CD4-positive, alpha-beta T cell treated with Interleukin-17A for 1 hour (primary cell): ENCODE measurements at regions not wholly inside any gene's neighbourhood (a gene's known extent, or its start where the extent isn't known, plus 50 kb on each side); places are given as distances from the start of the nearest gene placed in this dataset.
A peak's percentile ranks its signal among the peaks of the same experiment; 100 is the strongest.

Experiments
- DNase-seq: peaks from one replicate; pipeline ENCODE4 v3.0.0-alpha.2; 2020

- DNase-seq: no peak
These were observed 382.1 kb upstream of the TBL1XR1 start for GRCh38 chr3:177579419-177579818.

DNA sequence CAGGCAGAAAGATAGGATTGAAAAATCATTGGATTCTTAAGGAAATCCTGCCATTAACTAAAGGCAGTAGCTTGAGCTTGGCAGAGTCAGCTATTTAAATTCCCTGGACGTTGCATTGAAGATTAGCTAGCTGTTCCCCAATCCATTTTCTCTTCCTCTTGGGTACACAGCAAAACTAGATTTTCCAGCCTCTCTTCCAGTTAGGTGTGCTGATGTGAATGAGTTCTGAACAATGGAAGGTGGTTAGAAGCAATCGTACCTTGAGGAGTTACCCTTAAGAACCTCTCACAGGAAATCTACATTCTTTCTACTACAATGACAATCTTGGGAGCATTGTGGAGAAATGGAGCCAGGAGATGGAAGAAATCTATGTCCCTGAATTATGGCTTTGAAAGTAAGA, 383.2 kb upstream of the TBL1XR1 start:
- no peak for DNase-seq

DNA sequence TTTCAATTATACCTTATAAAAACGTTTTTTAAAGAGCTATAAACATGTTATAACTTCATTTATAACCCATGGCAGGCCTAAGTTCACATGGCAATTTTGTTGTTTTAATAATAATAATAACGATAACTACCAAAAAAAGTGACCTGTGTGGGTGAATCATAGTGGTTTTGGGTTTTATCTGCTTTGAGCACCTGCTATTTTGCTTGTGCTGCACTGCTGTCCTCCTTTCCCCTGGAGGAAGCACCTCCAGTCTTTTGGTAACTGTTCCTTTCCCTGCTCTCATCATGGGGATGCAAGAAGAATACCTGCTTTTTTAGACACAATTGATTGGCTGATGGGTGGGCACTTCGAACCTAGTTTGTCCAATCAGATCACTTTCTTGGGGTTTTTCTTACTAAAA, 388.0 kb upstream of the TBL1XR1 start:
- no peak for DNase-seq

DNA sequence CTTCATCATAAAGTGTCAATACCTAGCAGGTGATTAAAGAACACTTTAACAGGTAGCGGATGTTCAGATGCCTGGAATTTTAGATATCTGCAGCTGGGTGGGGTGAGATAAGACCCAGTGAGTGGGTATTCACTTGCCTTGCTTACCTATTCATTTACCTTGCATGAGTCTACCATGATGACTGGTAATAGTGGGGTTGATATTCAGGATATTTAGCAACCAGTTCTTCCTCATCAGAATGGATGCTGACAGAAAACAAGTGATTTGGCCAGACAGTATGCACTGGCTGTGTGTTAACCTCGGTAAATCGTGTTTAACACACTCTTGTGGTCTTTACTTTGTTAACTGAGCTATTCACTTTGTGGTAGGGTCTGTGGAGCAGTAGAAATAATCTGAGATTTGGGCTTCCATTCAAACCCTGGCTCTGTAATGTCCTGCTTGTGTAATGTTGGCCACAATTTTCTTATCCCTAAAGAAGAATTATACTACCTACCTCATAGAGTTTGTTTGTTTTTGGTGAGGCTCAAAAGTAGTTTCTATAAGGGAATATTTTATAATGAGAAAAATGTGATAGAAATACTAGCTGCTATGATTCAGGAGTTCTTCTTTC, 391.9 kb upstream of the TBL1XR1 start:
- DNase-seq: no peak

DNA sequence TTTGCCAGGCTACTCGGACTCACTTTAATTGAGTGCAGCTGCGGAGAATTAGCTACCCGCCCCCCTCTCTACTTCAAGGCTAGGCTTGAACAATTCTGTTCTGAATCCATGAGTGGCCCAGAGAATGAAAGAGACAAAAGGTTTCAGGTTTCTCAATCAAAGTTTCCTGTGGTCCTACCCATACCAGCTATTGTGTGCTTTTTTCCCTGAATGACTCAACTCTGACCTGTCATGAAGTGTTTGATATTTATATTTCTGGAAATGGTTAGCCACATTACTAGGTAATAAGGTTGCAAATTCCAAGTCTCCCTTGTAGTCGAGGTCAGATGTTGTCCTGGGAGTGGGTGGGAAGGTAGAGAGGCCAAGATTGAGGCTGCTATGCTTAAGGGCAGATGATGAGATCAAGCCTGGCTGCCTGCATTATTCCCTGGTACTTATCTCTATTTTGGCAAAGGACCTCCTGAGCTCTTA, 392.7 kb upstream of the TBL1XR1 start:
- DNase-seq: no peak

GRCh38 chr3:177590826-177591225, 393.5 kb upstream of the TBL1XR1 start:
- DNase-seq: no peak

GRCh38 chr3:177591379-177591778, 394.1 kb upstream of the TBL1XR1 start:
- peak; percentile 9 for DNase-seq

- DNase-seq: no peak
These were observed 396.8 kb upstream of the TBL1XR1 start for GRCh38 chr3:177594096-177594495.

DNA sequence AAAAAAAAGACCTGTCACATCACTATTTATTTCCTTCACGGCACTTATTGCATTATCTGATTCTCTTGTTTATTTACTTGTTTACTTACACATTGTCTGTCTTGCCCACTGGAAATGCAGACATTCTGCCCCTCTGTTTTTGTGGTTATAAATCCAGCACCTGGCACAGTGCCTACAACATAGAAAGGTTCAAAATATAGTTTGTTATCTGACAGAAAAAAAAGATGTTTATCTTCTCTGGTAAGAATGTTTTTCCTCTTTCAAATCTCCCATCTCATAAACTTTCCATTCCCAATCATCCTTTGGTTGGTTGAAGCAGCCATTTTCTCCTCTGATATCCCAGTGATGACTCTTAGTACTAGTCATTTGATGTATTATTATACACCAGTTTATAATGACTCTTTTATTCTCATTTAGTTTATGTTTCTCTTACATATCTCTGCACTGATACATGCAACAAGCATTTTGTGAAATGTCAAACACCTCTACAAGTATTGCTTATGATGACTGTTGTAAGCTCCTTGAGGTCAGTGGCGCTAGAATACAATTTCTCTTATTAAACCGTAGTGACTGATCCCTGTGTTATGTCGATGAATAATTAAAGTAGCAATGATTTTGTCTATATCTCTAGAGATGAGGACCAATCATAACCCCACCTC, 398.4 kb upstream of the TBL1XR1 start:
- no peak for DNase-seq

- DNase-seq: no peak
These were observed 399.1 kb upstream of the TBL1XR1 start for GRCh38 chr3:177596248-177596815.

DNA sequence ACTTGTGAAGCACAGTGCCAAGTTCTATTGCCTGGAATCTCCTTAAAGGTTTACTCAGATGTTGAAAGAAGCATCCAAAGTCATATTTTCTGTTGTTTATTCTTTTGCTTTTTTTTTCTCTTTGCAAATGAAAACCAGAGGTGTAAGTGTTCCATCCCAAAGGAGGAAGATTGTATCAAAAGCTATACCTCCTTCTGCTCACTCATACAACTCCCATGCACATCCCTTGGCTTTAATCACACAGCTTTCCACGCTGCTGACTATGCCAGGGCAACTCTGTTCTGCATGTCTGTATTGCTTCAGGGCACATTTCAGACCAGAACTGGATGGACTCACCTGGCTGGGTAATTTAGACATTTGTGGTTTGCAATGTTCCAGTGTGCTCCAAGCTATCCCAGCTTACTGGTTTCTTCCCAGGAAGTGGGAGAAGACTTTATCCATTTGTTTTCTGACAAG, 399.6 kb upstream of the TBL1XR1 start:
- no peak for DNase-seq

DNA sequence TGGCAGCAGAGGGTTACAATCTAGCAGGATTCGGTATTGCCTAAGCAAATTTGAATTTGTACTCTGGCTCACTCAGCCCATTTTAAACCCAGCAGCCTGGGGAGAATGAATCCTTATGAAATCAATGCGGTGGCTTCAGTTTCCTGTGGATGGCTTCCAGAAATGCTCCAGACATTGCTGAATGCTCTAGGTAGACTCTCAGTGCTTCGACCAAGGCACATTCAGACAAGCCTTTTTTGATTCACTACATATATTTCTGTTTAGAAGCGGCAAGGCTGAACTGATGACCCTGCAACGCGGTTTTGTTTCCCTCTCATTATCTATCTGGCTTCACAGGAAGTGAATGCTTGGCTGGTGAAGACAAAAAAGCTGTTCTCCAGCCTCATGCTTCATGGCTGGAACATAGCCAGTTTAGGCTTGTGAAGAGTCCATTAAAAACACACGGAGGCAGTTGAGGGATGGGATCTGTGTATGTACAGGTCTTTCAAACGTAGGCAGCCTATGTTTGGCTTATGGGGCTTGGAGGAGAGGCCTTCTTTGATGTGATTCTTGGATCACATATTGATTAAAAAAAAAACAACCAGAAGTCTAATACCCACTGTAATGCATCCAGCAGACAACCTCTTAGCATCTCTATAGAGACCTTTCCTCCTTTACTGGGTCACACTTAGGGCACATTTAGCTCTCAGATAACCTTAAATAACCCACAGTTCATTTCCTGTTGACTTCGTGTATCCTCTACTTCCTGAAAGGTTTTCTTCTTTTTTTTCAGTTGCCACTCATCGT, 400.2 kb upstream of the TBL1XR1 start:
- peak; percentile 66 for DNase-seq

DNA sequence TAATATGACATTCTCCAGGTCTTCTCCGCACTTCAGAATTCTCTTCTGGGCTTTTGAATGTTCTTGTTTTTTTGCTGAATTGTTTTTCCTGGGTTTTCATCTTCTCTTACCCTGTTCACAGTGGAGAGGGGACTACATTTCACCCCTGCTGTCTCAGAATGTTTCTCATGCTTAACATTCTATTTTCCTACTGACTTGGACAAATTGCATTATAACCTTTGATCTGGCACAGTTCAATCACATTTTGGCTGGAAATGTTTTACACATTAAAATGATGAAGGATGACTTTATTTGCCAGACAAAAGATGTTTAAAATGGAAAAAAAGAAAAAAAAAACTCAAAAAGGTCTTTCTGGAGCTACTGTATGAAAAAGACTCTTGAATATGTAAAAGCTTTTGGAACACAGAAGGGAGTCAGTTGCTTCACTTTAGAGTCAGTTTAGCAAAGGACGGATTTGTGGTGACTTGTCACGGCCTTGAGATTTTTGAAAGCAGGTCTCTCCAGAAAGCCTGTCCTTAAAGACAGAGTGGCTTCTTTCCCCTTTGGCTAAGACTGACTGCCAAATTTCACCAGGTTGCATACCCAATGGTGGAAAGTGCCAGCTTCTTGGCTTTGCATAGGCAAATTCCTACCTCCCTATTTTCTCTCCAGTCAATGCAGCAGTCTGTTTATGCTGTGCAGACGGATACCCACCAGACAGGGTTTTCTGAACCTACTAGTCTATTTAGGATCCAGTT, 401.0 kb upstream of the TBL1XR1 start:
- no peak for DNase-seq

DNA sequence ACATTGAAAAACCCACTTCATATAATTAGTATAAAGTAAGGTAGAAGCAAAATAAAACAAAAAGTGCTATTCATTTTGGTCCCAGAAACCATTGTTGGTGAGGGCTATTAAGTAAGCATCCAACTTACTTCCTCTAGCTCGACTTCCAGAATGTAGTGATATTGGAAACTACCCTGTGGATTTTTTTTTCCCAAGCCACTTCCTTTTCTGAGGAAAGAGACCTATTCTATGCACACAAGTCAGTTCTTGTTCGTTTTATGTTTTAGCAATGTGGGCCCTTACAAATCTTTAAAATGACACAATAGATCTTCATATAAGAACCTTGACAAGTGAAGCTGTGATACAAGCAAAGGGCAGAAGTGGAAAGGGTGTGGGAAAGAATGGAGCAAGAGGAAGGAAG, 402.0 kb upstream of the TBL1XR1 start:
- DNase-seq: no peak

DNA sequence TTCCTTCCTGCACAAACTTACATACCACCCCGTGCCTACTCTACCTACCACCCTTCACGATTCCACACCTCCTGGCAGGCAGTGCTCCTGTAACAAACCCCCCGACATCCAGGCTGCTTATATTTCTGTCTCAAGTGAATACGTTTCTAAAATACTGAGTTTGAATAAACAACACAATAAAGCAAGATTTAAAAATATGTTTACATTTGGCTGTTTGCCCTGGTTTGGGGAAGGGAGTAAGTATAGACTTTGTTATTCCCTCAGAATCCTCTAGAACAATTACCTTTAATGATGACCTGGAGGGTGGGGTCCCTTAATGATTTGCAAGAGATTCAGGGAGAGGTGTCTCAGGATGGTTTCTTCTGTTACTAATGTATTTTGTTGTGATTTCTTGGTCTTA, 402.6 kb upstream of the TBL1XR1 start:
- no peak for DNase-seq

DNA sequence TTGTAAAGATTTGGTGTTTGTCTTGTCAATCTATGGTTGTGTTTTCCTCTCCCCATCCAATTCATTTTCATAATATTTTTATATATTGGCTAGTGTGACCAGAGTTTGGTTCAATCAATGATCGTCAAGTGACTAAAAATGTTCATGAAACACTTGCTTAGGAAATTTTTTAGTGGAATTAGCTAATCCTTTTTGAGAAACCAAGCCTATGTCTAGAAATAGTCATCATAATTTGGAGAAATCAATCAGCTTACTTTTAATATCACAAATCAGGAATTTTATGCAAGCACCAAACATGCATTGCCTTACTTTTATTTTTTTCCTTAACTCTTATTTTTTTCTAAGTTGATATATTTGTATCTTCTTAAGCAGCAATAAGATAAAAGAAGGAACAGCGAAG, 403.1 kb upstream of the TBL1XR1 start:
- DNase-seq: no peak

DNA sequence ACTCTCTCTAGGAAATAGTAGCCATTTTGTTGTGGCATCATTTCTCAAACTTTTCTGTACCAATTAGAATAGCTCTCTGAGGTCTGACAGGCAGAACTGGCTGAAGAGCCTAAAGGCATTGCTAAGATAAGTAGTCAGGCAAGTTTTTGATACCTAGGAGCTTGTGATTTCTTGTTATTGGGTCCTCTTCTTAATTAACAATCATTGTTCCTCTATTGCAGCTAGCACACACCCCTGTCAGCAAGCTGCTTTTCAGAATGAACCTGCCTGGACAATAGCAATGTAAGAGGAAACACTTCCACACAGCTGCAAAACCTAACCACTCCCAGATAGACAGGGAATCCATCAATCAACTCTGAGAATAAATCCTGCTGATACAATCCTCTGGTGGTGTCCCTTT, 403.9 kb upstream of the TBL1XR1 start:
- no peak for DNase-seq

DNA sequence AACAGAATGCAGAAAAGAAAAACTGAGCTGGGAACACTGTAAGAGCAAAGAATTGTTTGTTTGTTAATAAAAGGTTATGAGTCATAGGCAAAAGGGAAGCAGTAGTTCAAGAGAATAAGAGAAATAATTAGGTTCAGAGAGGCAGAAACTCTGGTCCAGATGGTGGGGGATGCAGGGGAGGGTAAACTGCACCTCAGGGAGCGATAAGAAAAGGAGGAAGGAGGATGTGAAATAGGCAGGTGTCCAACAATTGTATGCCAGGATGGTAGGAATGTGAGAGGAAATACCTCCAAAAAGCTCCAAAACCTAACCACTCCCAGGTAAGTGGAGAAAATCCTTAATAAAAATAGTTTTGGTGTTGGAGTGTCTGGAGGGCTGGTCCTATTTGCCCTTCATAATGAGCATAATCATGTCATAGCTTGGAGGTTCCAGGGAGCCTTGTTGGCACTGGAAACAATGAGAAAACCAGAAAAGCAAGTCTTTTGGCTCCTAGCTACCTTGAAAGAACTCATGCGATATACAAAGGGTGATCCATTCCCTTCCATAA, 405.4 kb upstream of the TBL1XR1 start:
- no peak for DNase-seq

DNA sequence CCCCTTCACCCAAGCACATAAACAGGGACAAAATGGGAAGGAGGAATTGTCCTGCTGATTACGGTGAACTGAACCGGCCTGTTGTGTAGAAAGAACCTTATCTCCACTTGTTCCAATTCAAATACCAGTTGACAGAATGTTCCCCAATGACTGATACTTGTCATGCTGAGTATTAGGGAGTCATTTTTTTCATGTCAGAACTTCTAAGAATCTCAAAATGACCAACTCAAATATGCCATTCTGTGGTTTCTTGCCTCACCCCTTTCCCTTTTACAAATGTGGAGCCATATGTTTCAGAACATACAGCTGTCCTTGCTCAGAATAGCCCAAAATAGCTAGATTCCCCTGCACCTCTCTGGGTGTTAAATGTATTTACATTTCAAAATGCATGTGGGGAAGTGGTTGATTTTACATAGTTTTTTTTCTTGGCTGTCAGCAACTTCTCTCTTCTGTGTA, 405.9 kb upstream of the TBL1XR1 start:
- no peak for DNase-seq

DNA sequence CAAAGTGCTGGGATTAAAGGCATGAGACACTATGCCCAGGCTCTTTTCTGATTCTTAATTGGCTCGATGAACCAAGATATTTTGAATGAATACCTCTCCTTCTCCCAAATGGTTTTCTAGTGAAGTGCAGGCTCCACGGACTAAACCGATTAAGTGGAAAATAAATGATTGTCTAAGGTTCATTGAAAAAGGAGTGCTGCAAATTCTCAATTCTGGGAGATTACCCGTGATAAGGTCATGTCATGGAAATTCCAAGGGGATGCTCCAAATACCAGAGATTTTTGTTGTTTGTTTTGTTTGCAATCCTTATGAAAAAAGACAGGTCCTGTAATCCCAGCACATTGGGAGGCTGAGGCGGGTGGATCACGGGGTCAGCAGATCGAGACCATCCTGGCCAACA, 406.9 kb upstream of the TBL1XR1 start:
- DNase-seq: no peak

DNA sequence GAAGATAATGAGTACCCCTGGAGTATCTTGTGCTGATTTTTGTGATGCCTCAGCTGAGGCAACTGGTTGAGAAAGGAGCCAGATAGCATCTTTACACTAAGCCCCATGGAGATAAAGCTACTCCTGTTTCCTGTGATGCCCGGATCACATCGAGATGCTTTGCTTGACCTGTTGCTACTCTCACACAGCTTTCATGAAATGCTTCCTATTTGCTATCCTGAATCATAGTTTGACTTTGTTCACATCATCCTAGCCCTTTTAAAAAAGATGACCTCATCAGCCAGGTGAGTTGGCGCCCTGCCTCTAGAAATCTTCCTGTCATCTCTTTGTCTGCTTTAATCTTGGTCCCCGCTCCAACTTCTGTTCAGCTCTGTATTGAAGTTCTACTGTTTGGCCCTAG, 409.6 kb upstream of the TBL1XR1 start:
- DNase-seq: no peak

- DNase-seq: no peak
These were observed 410.3 kb upstream of the TBL1XR1 start for GRCh38 chr3:177607589-177607988.

- no peak for DNase-seq
These were observed 411.2 kb upstream of the TBL1XR1 start for GRCh38 chr3:177608443-177608842.
